GM12878 (cell line): ENCODE measurements at regions not wholly inside any gene's neighbourhood (a gene's known extent, or its start where the extent isn't known, plus 50 kb on each side); places are given as distances from the start of the nearest gene placed in this dataset.

Source experiments
- ATAC-seq: fragments of 200-7000 bp; cut with Tn5 transposase; 3 replicates; pipeline ENCODE4 v1.9.1; 2020; ENCODE audit warnings: mild to moderate bottlenecking, moderate library complexity
- BruUV-seq: library from RNA; stranded (reverse); fragments of 400-500 nt; replicated peaks from 2 replicates; lab custom pipeline; 2021; lab: Mats Ljungman, UMichigan
- CTCF ChIA-PET: fragments of 300-600 bp; sonication (Branson Sonifier 250); formaldehyde crosslinking; extraction: SDS; loops from one replicate; lab custom pipeline; 2021; ENCODE audit warnings: inconsistent platforms; lab: Yijun Ruan, JAX
- POLR2A ChIA-PET: fragments of 350-600 bp; formaldehyde crosslinking; extraction: SDS; loops from one replicate; lab custom pipeline; 2021; ENCODE audit warnings: inconsistent platforms; lab: Charles Lee
- RAD21 ChIA-PET: fragments of 300-600 bp; sonication (Branson Sonifier 250); formaldehyde crosslinking; loops from one replicate; lab custom pipeline; 2023; ENCODE audit warnings: antibody characterized with exemption; ENCODE audit not compliant: unreplicated experiment; lab: Charles Lee
- SMC1A ChIA-PET: fragments of 300-600 bp; sonication (Branson Sonifier 250); formaldehyde crosslinking; loops from one replicate; lab custom pipeline; 2023; ENCODE audit not compliant: unreplicated experiment, uncharacterized antibody; lab: Charles Lee
- DNase-seq: peaks from one replicate; pipeline ENCODE4 v3.0.0-alpha.2; 2011; ENCODE audit warnings: low read depth, low spot score
- FAIRE-seq: peaks from 3 replicates; lab custom pipeline; 2011; peaks lifted over from hg19 to GRCh38; lab: Jason Lieb, UNC
- H2AFZ ChIP-seq: 2 replicates; pipeline ENCODE4 v1.6.0; 2011; ENCODE audit warnings: low read depth, low read length, control low read depth; ENCODE audit not compliant: control insufficient read depth
- H3K27ac ChIP-seq: 2 replicates; pipeline ENCODE4 v1.5.1; 2011; ENCODE audit warnings: control low read depth; ENCODE audit not compliant: control insufficient read depth, insufficient read depth
- H3K27me3 ChIP-seq, 2 experiments: replicated peaks in 1 of 2; 2 replicates each; pipeline versions ENCODE4 v1.6.0 to v1.6.1; 2011; ENCODE audit warnings: low read length in 1 of 2; ENCODE audit not compliant: control insufficient read depth in 2 of 2, insufficient read depth in 2 of 2
- H3K36me3 ChIP-seq, 2 experiments: 2 replicates each; pipeline ENCODE4 v1.5.1; 2011; ENCODE audit warnings: low read length in 1 of 2; ENCODE audit not compliant: control insufficient read depth in 2 of 2, insufficient read depth in 2 of 2
- H3K4me1 ChIP-seq: 2 replicates; pipeline ENCODE4 v1.6.1; 2011; ENCODE audit warnings: mild to moderate bottlenecking, low read length, moderate library complexity, mixed read lengths; ENCODE audit not compliant: control insufficient read depth, insufficient read depth
- H3K4me2 ChIP-seq: 2 replicates; pipeline ENCODE4 v1.6.0; 2011; ENCODE audit warnings: control low read depth; ENCODE audit not compliant: control insufficient read depth, insufficient read depth
- H3K4me3 ChIP-seq: fragments of 200-600 bp; sonication (generic); 2 replicates; pipeline ENCODE4 v1.5.1; 2016
- H3K79me2 ChIP-seq: 2 replicates; pipeline ENCODE4 v1.6.0; 2011; ENCODE audit warnings: low read length; ENCODE audit not compliant: control insufficient read depth, insufficient read depth
- H3K9ac ChIP-seq: 2 replicates; pipeline ENCODE4 v1.8.0; 2011; ENCODE audit warnings: low read length, control low read depth, mixed read lengths; ENCODE audit not compliant: control insufficient read depth, insufficient read depth
- H3K9me3 ChIP-seq: replicated peaks from 3 replicates; pipeline ENCODE4 v1.5.1; 2011; ENCODE audit warnings: mild to moderate bottlenecking, low read length; ENCODE audit not compliant: control insufficient read depth, insufficient read depth
- H4K20me1 ChIP-seq: 2 replicates; pipeline ENCODE4 v1.6.0; 2011; ENCODE audit not compliant: control insufficient read depth, insufficient read depth
- BHLHE40 ChIP-seq, 2 experiments: fragments of 450-650 bp in 1 of 2; IDR thresholded peaks; 2 replicates each; pipeline ENCODE4 v1.6.1; 2011 to 2017; ENCODE audit warnings: low read depth in 2 of 2, borderline replicate concordance in 1 of 2, improper control_type of control experiment in 1 of 2, low read length in 1 of 2, mild to moderate bottlenecking in 1 of 2
- CBFB ChIP-seq: IDR thresholded peaks from 2 replicates; pipeline ENCODE4 v1.6.1; 2016; ENCODE audit warnings: antibody characterized with exemption, low read depth
- CHD4 ChIP-seq: fragments of 200-600 bp; sonication (generic); IDR thresholded peaks from 2 replicates; pipeline ENCODE4 v1.6.1; 2016; ENCODE audit warnings: mild to moderate bottlenecking
- CREM ChIP-seq: IDR thresholded peaks from 2 replicates; pipeline ENCODE4 v1.6.1; 2014; ENCODE audit warnings: antibody characterized with exemption, low read depth
- IKZF2 ChIP-seq, 2 experiments: fragments of 450-650 bp; IDR thresholded peaks; 2 replicates each; pipeline ENCODE4 v1.6.1; 2017; ENCODE audit warnings: mild to moderate bottlenecking in 2 of 2, moderate library complexity in 2 of 2
- JUND ChIP-seq: IDR thresholded peaks from 2 replicates; pipeline ENCODE4 v1.6.1; 2012; ENCODE audit warnings: low read depth, mild to moderate bottlenecking, low read length, improper control_type of control experiment, moderate library complexity
- MYB ChIP-seq: fragments of 150-350 bp; IDR thresholded peaks from 2 replicates; pipeline ENCODE4 v1.6.1; 2014; ENCODE audit warnings: mild to moderate bottlenecking, low read depth, low read length, borderline replicate concordance
- NR2F1 ChIP-seq: fragments of 450-650 bp; conservative IDR thresholded peaks from 2 replicates; pipeline ENCODE4 v1.6.1; 2017; ENCODE audit warnings: mild to moderate bottlenecking
- POLR2AphosphoS2 ChIP-seq: IDR thresholded peaks from 2 replicates; pipeline ENCODE4 v1.6.1; 2011; ENCODE audit warnings: low read depth, mild to moderate bottlenecking, low read length, improper control_type of control experiment, moderate library complexity
- POLR2AphosphoS5 ChIP-seq: IDR thresholded peaks from 2 replicates; pipeline ENCODE4 v1.6.1; 2011; ENCODE audit warnings: mild to moderate bottlenecking, low read length, inconsistent platforms
- POU2F2 ChIP-seq: IDR thresholded peaks from 3 replicates; pipeline ENCODE4 v1.6.1; 2011; ENCODE audit warnings: low read depth, mild to moderate bottlenecking, low read length, borderline replicate concordance
- RCOR1 ChIP-seq: conservative IDR thresholded peaks from 2 replicates; pipeline ENCODE4 v1.6.1; 2012; ENCODE audit warnings: low read depth, low read length, improper control_type of control experiment
- RUNX3 ChIP-seq: IDR thresholded peaks from 2 replicates; pipeline ENCODE4 v1.6.1; 2012; ENCODE audit warnings: low read length, inconsistent platforms
- SREBF1 ChIP-seq: IDR thresholded peaks from 2 replicates; pipeline ENCODE4 v1.6.1; 2012; ENCODE audit warnings: mild to moderate bottlenecking, low read length
- TCF12 ChIP-seq: IDR thresholded peaks from 2 replicates; pipeline ENCODE4 v1.6.1; 2011; ENCODE audit warnings: low read depth, mild to moderate bottlenecking, low read length
- TCF7 ChIP-seq: IDR thresholded peaks from 2 replicates; pipeline ENCODE4 v1.6.1; 2014; ENCODE audit warnings: antibody characterized with exemption, borderline replicate concordance
- ZNF24 ChIP-seq: fragments of 450-650 bp; IDR thresholded peaks from 2 replicates; pipeline ENCODE4 v1.6.1; 2017; ENCODE audit warnings: antibody characterized with exemption, mild to moderate bottlenecking
- ZNF622 ChIP-seq: fragments of 450-650 bp; IDR thresholded peaks from 2 replicates; pipeline ENCODE4 v1.6.1; 2017; ENCODE audit warnings: mild to moderate bottlenecking, inconsistent platforms
- WGBS: methylation state at CpG from one replicate; pipeline ENCODE4 v1.1.6; 2016; ENCODE audit warnings: low lambda C conversion rate; ENCODE audit not compliant: insufficient replicate concordance, insufficient coverage; ENCODE audit errors: missing lambda C conversion rate; 5-methylcytosine and 5-hydroxymethylcytosine counted together
- in situ Hi-C: fragments of 300-500 bp; cut with MboI; formaldehyde crosslinking; loops from 9 replicates; pipeline ENCODE4 v1.14.3; 2018; ENCODE audit warnings: mixed read lengths
- intact Hi-C: fragments of 100-400 bp; cut with micrococcal nuclease; formaldehyde crosslinking; loops from one replicate; pipeline ENCODE4 v1.14.2; 2022; ENCODE audit not compliant: unreplicated experiment
- TF ChIP-seq, protein P1 (sequence below): fragments of 450-650 bp; IDR thresholded peaks from 2 replicates; pipeline ENCODE4 v1.6.1; 2018; ENCODE audit warnings: borderline replicate concordance, mild to moderate bottlenecking; ENCODE audit not compliant: partially characterized antibody
- TF ChIP-seq, protein P2 (sequence below): fragments of 450-650 bp; IDR thresholded peaks from 2 replicates; pipeline ENCODE4 v1.6.1; 2018; ENCODE audit warnings: mild to moderate bottlenecking, low read depth, moderate library complexity; ENCODE audit not compliant: partially characterized antibody

DNA sequence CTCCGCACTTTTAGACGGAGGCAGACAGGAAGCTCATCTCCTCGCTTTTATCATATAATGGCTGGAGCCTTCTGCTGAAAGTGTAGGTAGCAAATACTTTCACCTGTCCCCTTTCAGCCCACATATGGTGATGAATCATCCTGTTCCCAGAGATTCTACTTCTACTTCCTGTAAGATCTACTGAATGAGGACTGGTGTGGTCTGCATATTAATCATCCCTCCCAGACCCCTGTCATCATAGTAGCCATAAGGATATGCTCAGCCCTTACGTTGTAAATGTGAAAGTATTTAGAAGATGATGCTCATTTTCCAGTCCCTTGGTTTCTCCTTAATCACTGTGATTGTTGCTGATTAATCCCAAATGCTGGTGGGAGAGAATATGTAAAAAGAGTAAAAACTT is 268.2 kb upstream of the GRIP1 start:
- Histone ChIP-seq H3K9me3 (no peaks in the 10 kb centered on the region), H2AFZ (no peak overlapping the region), H3K27ac (no peak overlapping the region), H4K20me1 (no peaks in the 10 kb centered on the region), H3K79me2 (no peaks in the 10 kb centered on the region), H3K36me3 (no peaks in the 10 kb centered on the region), H3K27me3 (no peaks in the 10 kb centered on the region), H3K4me1 (no peaks in the 10 kb centered on the region), H3K9ac (no peak overlapping the region), H3K4me2 (no peak overlapping the region), H3K4me3 (no peak overlapping the region)
- FAIRE-seq (no peak), DNase-seq (no peak), ATAC-seq (no peak)
- TF ChIP-seq MYB (no peak), IKZF2 (IDR thresholded peaks at IDR 0.05) (no peak), NR2F1 (no peak), ZNF622 (no peak), BHLHE40 (IDR thresholded peaks at IDR 0.05; ENCODE audit: borderline replicate concordance in 1 of 2, low read depth in 2 of 2, low read length in 1 of 2) (no peak), RUNX3 (no peak), ZNF24 (no peak), SREBF1 (no peak), RCOR1 (no peak), POU2F2 (no peak), JUND (no peak), POLR2AphosphoS5 (no peak), TCF7 (no peak), CREM (no peak), TCF12 (no peak), CBFB (no peak), POLR2AphosphoS2 (no peak), CHD4 (no peak)
- TF ChIP-seq, protein P1, sequence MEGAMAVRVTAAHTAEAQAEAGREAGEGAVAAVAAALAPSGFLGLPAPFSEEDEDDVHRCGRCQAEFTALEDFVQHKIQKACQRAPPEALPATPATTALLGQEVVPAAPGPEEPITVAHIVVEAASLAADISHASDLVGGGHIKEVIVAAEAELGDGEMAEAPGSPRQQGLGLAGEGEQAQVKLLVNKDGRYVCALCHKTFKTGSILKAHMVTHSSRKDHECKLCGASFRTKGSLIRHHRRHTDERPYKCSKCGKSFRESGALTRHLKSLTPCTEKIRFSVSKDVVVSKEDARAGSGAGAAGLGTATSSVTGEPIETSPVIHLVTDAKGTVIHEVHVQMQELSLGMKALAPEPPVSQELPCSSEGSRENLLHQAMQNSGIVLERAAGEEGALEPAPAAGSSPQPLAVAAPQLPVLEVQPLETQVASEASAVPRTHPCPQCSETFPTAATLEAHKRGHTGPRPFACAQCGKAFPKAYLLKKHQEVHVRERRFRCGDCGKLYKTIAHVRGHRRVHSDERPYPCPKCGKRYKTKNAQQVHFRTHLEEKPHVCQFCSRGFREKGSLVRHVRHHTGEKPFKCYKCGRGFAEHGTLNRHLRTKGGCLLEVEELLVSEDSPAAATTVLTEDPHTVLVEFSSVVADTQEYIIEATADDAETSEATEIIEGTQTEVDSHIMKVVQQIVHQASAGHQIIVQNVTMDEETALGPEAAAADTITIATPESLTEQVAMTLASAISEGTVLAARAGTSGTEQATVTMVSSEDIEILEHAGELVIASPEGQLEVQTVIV = no peak
- TF ChIP-seq, protein P2, sequence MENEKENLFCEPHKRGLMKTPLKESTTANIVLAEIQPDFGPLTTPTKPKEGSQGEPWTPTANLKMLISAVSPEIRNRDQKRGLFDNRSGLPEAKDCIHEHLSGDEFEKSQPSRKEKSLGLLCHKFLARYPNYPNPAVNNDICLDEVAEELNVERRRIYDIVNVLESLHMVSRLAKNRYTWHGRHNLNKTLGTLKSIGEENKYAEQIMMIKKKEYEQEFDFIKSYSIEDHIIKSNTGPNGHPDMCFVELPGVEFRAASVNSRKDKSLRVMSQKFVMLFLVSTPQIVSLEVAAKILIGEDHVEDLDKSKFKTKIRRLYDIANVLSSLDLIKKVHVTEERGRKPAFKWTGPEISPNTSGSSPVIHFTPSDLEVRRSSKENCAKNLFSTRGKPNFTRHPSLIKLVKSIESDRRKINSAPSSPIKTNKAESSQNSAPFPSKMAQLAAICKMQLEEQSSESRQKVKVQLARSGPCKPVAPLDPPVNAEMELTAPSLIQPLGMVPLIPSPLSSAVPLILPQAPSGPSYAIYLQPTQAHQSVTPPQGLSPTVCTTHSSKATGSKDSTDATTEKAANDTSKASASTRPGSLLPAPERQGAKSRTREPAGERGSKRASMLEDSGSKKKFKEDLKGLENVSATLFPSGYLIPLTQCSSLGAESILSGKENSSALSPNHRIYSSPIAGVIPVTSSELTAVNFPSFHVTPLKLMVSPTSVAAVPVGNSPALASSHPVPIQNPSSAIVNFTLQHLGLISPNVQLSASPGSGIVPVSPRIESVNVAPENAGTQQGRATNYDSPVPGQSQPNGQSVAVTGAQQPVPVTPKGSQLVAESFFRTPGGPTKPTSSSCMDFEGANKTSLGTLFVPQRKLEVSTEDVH = no peak
- 32% methylated on average over 4 of the region's 4 CpGs for WGBS
- CTCF ChIA-PET = interaction anchor here (0.7 kb wide), 1 partner anchor 1659 kb away, joined by 3 read pairs; no protein-coding TSS in a partner anchor
- intact Hi-C loops (no loop called here), in situ Hi-C loops (no loop called here)
- POLR2A ChIA-PET = no interaction called here
- BruUV-seq = no TSS peak
- RAD21 ChIA-PET = no interaction called here
- SMC1A ChIA-PET = no interaction called here
